Transverse colon (tissue), 4 donors: ENCODE measurements at regions not wholly inside any gene's neighbourhood (a gene's known extent, or its start where the extent isn't known, plus 50 kb on each side); places are given as distances from the start of the nearest gene placed in this dataset.

Experiments used
- DNase-seq: peaks from one replicate; pipeline ENCODE4 v3.0.0-alpha.2; 2019
- H3K27ac ChIP-seq, 4 donors: fragments of 200-600 bp; sonication (generic); 2 replicates each; pipeline ENCODE4 v1.5.1; 2016 to 2018; ENCODE audit warnings: inconsistent platforms in 4 of 4
- H3K27me3 ChIP-seq: fragments of 200-600 bp; sonication (generic); 2 replicates; pipeline ENCODE4 v1.5.1; 2017; ENCODE audit warnings: inconsistent platforms
- H3K36me3 ChIP-seq, 4 donors: fragments of 200-600 bp; sonication (generic); 2 replicates each; pipeline ENCODE4 v1.5.1; 2017 to 2019; ENCODE audit warnings: inconsistent platforms in 4 of 4
- H3K4me1 ChIP-seq, 4 donors: fragments of 200-600 bp; sonication (generic); 2 replicates each; pipeline ENCODE4 v1.5.1; 2017 to 2020; ENCODE audit warnings: inconsistent platforms in 4 of 4
- H3K4me3 ChIP-seq, 4 donors: fragments of 200-600 bp; sonication (generic); 1 replicate in 1 of 4; 2 replicates in 3 of 4; pipeline versions ENCODE4 v1.5.1 to v1.6.1; 2017 to 2019; ENCODE audit warnings: inconsistent platforms in 4 of 4
- H3K9me3 ChIP-seq, 2 donors: fragments of 200-600 bp; sonication (generic); 2 replicates each; pipeline ENCODE4 v1.5.1; 2017 to 2019; ENCODE audit warnings: inconsistent platforms in 2 of 2
- EP300 ChIP-seq: sonication (generic); formaldehyde crosslinking; IDR thresholded peaks from one replicate; pipeline ENCODE4 v1.6.1; 2017; ENCODE audit warnings: antibody characterized with exemption, low read depth
- POLR2A ChIP-seq: fragments of 450-650 bp; IDR thresholded peaks from one replicate; pipeline ENCODE4 v1.6.1; 2016; ENCODE audit warnings: antibody characterized with exemption, mild to moderate bottlenecking, moderate library complexity
- POLR2AphosphoS5 ChIP-seq, 3 donors: sonication (generic); formaldehyde crosslinking; IDR thresholded peaks; one replicate each; pipeline ENCODE4 v1.6.1; 2016; ENCODE audit warnings: antibody characterized with exemption in 3 of 3
- WGBS, 2 donors: methylation state at CpG; one replicate each; pipeline ENCODE4 v1.1.5; 2018; ENCODE audit warnings: low coverage in 1 of 2; 5-methylcytosine and 5-hydroxymethylcytosine counted together
- in situ Hi-C, 4 donors: fragments of 200-750 bp; cut with MboI; loops; one replicate each; pipeline versions ENCODE4 v1.15.0 to v1.15.1; 2017; ENCODE audit warnings: low sequenced_read_pairs in 3 of 4, low pct_ligation_motif_present in 1 of 4, low pct_unique_long_range_greater_than_20kb in 1 of 4
- intact Hi-C: fragments of 100-400 bp; cut with DNase I; formaldehyde crosslinking; loops from one replicate; pipeline ENCODE4 v1.15.1; 2023; ENCODE audit warnings: low total_unique reads
- TF ChIP-seq, protein P1 (sequence below), 5 experiments: fragments of 200-600 bp in 3 of 5; fragments of 450-650 bp in 2 of 5; sonication (generic) in 3 of 5; IDR thresholded peaks; 1 replicate in 2 of 5; 2 replicates in 3 of 5; pipeline ENCODE4 v1.5.1; 2016 to 2017; ENCODE audit warnings: antibody characterized with exemption in 5 of 5, inconsistent platforms in 3 of 5, mild to moderate bottlenecking in 2 of 5, moderate library complexity in 1 of 5

DNA sequence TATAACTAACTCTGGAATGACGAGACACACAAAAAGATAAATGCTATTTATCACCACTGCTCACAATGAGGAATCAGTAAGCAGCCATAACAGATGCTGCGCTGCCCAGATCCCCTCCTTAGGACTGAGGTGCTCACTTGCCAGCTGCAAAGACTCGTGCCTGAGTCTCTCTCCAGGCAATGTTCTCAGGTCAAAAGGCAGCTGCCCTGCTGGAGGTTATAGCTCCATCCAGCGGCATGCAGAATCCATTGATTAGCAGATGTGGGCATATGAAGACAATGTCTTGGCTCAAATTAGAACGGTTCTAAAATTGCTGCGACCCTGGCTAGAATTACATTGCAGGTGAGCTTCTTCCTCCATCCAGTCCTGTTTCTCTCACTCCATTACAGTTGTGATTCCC is 328.2 kb upstream of the CHRM3 start:
- Histone ChIP-seq H3K4me3 (no peak overlapping the region), H3K27me3 (no peaks in the 10 kb centered on the region), H3K27ac (no peak overlapping the region), H3K4me1 (no peaks in the 10 kb centered on the region), H3K9me3 (no peaks in the 10 kb centered on the region), H3K36me3 (no peaks in the 10 kb centered on the region)
- in situ Hi-C loops (no loop called here), intact Hi-C loops (no loop called here)
- no peak for DNase-seq
- WGBS, 2 donors, result 77 to 80% methylated on average over 4 to 6 of the region's 6 CpGs
- TF ChIP-seq, protein P1, sequence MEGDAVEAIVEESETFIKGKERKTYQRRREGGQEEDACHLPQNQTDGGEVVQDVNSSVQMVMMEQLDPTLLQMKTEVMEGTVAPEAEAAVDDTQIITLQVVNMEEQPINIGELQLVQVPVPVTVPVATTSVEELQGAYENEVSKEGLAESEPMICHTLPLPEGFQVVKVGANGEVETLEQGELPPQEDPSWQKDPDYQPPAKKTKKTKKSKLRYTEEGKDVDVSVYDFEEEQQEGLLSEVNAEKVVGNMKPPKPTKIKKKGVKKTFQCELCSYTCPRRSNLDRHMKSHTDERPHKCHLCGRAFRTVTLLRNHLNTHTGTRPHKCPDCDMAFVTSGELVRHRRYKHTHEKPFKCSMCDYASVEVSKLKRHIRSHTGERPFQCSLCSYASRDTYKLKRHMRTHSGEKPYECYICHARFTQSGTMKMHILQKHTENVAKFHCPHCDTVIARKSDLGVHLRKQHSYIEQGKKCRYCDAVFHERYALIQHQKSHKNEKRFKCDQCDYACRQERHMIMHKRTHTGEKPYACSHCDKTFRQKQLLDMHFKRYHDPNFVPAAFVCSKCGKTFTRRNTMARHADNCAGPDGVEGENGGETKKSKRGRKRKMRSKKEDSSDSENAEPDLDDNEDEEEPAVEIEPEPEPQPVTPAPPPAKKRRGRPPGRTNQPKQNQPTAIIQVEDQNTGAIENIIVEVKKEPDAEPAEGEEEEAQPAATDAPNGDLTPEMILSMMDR (IDR thresholded peaks at IDR 0.05), result no peak
- no peak for TF ChIP-seq POLR2A
- TF ChIP-seq EP300, result no peak
- TF ChIP-seq POLR2AphosphoS5 (IDR thresholded peaks at IDR 0.05), result no peak

DNA sequence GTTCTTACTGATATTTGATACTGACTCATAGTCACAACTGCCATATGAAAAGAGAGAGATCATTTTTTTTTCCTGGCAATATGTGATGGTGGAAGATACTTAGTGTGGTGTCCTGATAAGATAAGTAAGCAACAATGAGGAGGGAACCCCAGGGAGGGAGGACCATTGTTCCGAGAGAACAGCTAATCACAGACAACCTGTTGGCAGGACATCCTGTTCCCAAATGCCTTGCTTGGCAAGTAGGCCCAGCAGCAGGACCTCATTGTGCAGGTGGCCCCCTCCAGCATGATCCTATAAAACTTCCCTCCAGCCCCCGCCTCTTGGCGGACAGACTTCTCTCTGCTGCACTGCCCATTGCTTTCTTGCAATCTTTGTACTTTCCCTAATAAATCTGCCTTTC is 329.4 kb upstream of the CHRM3 start:
- 86 to 95% methylated on average over 3 of the region's 3 CpGs for WGBS, 2 donors
- no peak for DNase-seq
- TF ChIP-seq POLR2A, result no peak
- H3K4me1 ChIP-seq, result no peaks in the 10 kb centered on the region
- no peaks in the 10 kb centered on the region for H3K9me3 ChIP-seq
- H3K4me3 ChIP-seq, result no peak overlapping the region
- H3K27ac ChIP-seq, result no peak overlapping the region
- no peaks in the 10 kb centered on the region for H3K36me3 ChIP-seq
- no peaks in the 10 kb centered on the region for H3K27me3 ChIP-seq
- in situ Hi-C loops (no loop called here), intact Hi-C loops (no loop called here)

DNA sequence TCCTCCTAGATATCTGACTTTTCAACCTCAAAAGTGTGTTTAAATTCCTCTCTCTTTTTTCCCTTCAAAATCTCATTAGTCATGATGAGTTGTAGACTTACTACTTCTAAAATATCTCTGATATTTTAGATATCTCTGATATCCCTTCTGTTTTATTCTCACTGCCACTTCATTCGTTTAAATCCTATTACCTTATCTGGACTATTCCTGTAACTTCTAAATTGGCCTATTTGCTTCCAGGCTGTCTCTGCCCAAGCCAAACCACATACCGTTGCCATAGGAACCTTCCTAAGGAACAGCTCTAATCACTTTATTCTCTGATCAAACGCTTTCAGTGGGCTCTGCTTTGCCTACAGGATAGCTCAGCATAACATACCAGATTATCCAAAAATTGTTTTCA is 333.1 kb upstream of the CHRM3 start:
- Histone ChIP-seq H3K4me3 (no peak overlapping the region), H3K27ac (no peak overlapping the region), H3K4me1 (no peaks in the 10 kb centered on the region), H3K9me3 (no peaks in the 10 kb centered on the region), H3K27me3 (no peaks in the 10 kb centered on the region), H3K36me3 (no peaks in the 10 kb centered on the region)
- DNase-seq, result no peak
- TF ChIP-seq, protein P1 (IDR thresholded peaks at IDR 0.05), result no peak
- TF ChIP-seq POLR2AphosphoS5 (IDR thresholded peaks at IDR 0.05) (no peak), EP300 (no peak), POLR2A (no peak)
- WGBS, 2 donors, result 59 to 65% methylated on average over 3 of the region's 3 CpGs
- in situ Hi-C loops (no loop called here), intact Hi-C loops (no loop called here)

DNA sequence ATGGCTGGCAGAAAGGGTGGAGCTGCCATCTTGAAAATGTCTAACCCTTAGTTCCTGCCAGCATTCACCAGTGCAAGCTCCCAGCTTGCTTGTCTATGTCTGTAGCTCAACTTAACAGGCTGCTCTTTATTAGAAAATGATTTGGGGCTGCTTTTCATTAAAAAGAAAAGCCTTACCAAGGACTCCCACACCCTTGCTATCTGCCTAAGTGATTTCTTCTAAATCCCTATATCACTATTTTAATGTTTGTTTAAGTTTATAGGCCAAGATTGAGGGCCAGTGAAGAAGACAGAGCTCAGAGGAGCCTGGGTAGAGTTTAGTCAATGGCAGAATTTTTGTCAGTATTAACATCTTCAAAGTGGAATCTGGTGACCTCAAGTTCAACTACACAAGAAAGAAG is 336.8 kb upstream of the CHRM3 start:
- H3K27ac ChIP-seq, result no peak overlapping the region
- no peaks in the 10 kb centered on the region for H3K27me3 ChIP-seq
- no peak overlapping the region for H3K4me3 ChIP-seq
- TF ChIP-seq POLR2A (no peak), EP300 (no peak)
- TF ChIP-seq, protein P1 (IDR thresholded peaks at IDR 0.05), result no peak
- intact Hi-C loops, result no loop called here
- no peaks in the 10 kb centered on the region for H3K4me1 ChIP-seq
- H3K9me3 ChIP-seq, result no peaks in the 10 kb centered on the region
- H3K36me3 ChIP-seq, result no peaks in the 10 kb centered on the region
- in situ Hi-C loops, result no loop called here
- no peak for DNase-seq

DNA sequence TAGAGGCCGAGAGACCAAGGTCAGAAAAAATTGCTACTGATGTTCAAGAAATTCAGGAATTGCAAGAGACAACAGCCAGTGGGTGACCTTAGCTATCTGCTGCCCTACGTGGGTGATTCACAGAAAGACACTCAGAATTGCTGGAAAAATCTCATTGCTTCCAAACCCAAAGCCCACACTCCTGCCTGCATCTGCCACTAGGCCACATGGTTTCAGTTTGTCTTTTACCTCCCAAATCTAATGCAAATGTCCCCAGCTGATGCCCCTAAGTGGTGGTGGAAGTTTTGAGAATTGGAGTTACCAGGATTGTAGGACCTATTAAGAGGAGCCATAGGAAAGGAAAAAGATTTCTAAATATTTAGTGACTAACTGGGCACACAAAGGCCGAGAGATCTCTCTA is 341.5 kb upstream of the CHRM3 start:
- no peak for DNase-seq
- Histone ChIP-seq H3K4me3 (no peak overlapping the region), H3K36me3 (no peaks in the 10 kb centered on the region), H3K27me3 (no peaks in the 10 kb centered on the region), H3K9me3 (no peaks in the 10 kb centered on the region), H3K4me1 (no peaks in the 10 kb centered on the region), H3K27ac (no peak overlapping the region)
- intact Hi-C loops (no loop called here), in situ Hi-C loops (no loop called here)
- TF ChIP-seq POLR2AphosphoS5 (IDR thresholded peaks at IDR 0.05), result no peak
- TF ChIP-seq, protein P1 (IDR thresholded peaks at IDR 0.05), result no peak
- no peak for TF ChIP-seq EP300
- no peak for TF ChIP-seq POLR2A
- 67 to 76% methylated on average over 3 of the region's 3 CpGs for WGBS, 2 donors
